ENCODE measurements at regions not wholly inside any gene's neighbourhood (a gene's known extent, or its start where the extent isn't known, plus 50 kb on each side); places are given as distances from the start of the nearest gene placed in this dataset.
A peak's percentile ranks its signal among the peaks of the same experiment; 100 is the strongest.

DNA sequence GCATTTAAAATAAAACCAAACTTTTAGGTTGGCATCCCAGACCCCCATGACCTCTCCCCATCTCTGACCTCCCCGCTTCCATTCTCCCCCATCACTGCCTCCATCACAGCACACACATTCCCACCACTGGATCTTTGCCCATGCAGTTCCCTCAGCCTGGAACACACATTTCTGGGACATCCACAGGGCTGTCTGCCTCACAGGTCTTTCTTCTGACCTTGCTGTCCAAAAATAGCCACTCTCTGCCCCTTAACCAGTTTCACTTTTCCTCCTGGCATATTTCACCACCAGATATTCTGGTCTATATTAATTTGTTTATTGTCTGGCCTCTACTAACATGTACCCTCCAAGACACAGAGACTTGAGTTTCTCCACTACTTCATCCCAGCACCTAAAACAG, 75.2 kb upstream of the PRDM11 start:
- Histone ChIP-seq H3K9me3 (ENCODE audit: insufficient read depth, low read depth, low read length) (no peaks in the 10 kb centered on the region), H3K9ac (ENCODE audit: low read depth, low read length) (no peak overlapping the region), H3K4me1 (ENCODE audit: insufficient read depth, low read length) (no peaks in the 10 kb centered on the region), H3K27ac (ENCODE audit: low read length) (no peak overlapping the region), H3K36me3 (ENCODE audit: insufficient read depth, low read depth, low read length) (no peaks in the 10 kb centered on the region), H3K4me3 (ENCODE audit: low read length) (no peak overlapping the region), H3K27me3 (ENCODE audit: insufficient read depth, low read length) (peaks cover 7% of the 10 kb centered on the region; the same call in 1 of the 2 replicates)

GRCh38 chr11:45073685-45074141, 72.7 kb upstream of the PRDM11 start:
- Histone ChIP-seq H3K4me1 (ENCODE audit: insufficient read depth, low read length) (no peaks in the 10 kb centered on the region), H3K27me3 (ENCODE audit: insufficient read depth, low read length) (peaks cover 7% of the 10 kb centered on the region; the same call in 1 of the 2 replicates), H3K36me3 (ENCODE audit: insufficient read depth, low read depth, low read length) (no peaks in the 10 kb centered on the region), H3K9ac (ENCODE audit: low read depth, low read length) (no peak overlapping the region), H3K4me3 (ENCODE audit: low read length) (no peak overlapping the region), H3K9me3 (ENCODE audit: insufficient read depth, low read depth, low read length) (no peaks in the 10 kb centered on the region), H3K27ac (ENCODE audit: low read length) (no peak overlapping the region)

DNA sequence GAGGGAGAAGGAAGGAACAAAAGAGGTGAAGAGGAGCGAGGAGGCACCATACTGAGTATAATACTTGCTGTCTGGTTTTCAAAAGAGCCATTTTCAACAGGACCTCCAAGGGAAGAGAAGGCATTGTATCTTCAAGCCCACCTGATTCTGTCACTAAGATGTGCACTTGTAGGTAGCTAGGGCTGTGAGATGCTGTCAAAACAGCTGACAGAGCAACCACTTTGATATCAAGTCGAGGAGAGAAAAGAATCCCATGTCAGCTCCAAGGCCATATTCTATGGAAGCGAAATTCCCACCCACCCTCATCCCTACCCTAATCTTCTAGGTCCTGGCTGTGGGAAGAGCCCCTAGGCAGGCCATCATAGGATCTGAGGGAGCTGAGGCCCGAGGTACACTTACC, 70.9 kb upstream of the PRDM11 start:
- H3K4me1 ChIP-seq (ENCODE audit: insufficient read depth, low read length), result no peaks in the 10 kb centered on the region
- no peak overlapping the region for H3K27ac ChIP-seq (ENCODE audit: low read length)
- H3K9me3 ChIP-seq (ENCODE audit: insufficient read depth, low read depth, low read length), result no peaks in the 10 kb centered on the region
- no peaks in the 10 kb centered on the region for H3K36me3 ChIP-seq (ENCODE audit: insufficient read depth, low read depth, low read length)
- H3K9ac ChIP-seq (ENCODE audit: low read depth, low read length), result no peak overlapping the region
- H3K4me3 ChIP-seq (ENCODE audit: low read length), result no peak overlapping the region
- no peaks in the 10 kb centered on the region for H3K27me3 ChIP-seq (ENCODE audit: insufficient read depth, low read length)

GRCh38 chr11:45075952-45076351, 70.5 kb upstream of the PRDM11 start:
- no peaks in the 10 kb centered on the region for H3K4me1 ChIP-seq (ENCODE audit: insufficient read depth, low read length)
- H3K36me3 ChIP-seq (ENCODE audit: insufficient read depth, low read depth, low read length), result no peaks in the 10 kb centered on the region
- H3K27ac ChIP-seq (ENCODE audit: low read length), result no peak overlapping the region
- no peaks in the 10 kb centered on the region for H3K9me3 ChIP-seq (ENCODE audit: insufficient read depth, low read depth, low read length)
- no peak overlapping the region for H3K9ac ChIP-seq (ENCODE audit: low read depth, low read length)
- H3K4me3 ChIP-seq (ENCODE audit: low read length), result no peak overlapping the region
- H3K27me3 ChIP-seq (ENCODE audit: insufficient read depth, low read length), result no peaks in the 10 kb centered on the region

DNA sequence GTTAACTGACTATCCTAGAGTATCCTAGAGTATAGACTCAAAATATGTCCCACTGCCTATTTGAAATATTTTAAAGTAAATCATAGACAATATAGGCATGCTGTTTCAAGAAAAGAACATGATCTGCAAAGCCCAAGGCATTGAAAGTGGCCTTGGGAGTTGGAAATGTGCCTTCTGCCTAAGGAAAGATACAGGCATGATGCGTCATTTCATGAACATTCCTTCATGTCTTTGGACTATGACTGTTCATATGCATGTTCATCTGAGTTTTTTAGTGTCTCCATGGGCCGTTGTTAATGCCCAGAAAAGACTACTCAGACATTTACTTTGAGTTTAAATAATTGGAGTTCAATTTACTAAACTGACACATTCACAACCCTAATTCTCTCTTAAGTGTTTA, 69.7 kb upstream of the PRDM11 start:
- no peak overlapping the region for H3K9ac ChIP-seq (ENCODE audit: low read depth, low read length)
- no peak overlapping the region for H3K27ac ChIP-seq (ENCODE audit: low read length)
- no peaks in the 10 kb centered on the region for H3K9me3 ChIP-seq (ENCODE audit: insufficient read depth, low read depth, low read length)
- no peaks in the 10 kb centered on the region for H3K36me3 ChIP-seq (ENCODE audit: insufficient read depth, low read depth, low read length)
- H3K27me3 ChIP-seq (ENCODE audit: insufficient read depth, low read length), result no peaks in the 10 kb centered on the region
- no peaks in the 10 kb centered on the region for H3K4me1 ChIP-seq (ENCODE audit: insufficient read depth, low read length)
- no peak overlapping the region for H3K4me3 ChIP-seq (ENCODE audit: low read length)

GRCh38 chr11:45078236-45079074, 68.0 kb upstream of the PRDM11 start:
- H3K9me3 ChIP-seq (ENCODE audit: insufficient read depth, low read depth, low read length), result no peaks in the 10 kb centered on the region
- no peaks in the 10 kb centered on the region for H3K27me3 ChIP-seq (ENCODE audit: insufficient read depth, low read length)
- H3K9ac ChIP-seq (ENCODE audit: low read depth, low read length), result no peak overlapping the region
- no peak overlapping the region for H3K27ac ChIP-seq (ENCODE audit: low read length)
- H3K4me1 ChIP-seq (ENCODE audit: insufficient read depth, low read length), result peaks cover 9% of the 10 kb centered on the region; the same call in 1 of the 2 replicates
- no peak overlapping the region for H3K4me3 ChIP-seq (ENCODE audit: low read length)
- no peaks in the 10 kb centered on the region for H3K36me3 ChIP-seq (ENCODE audit: insufficient read depth, low read depth, low read length)

DNA sequence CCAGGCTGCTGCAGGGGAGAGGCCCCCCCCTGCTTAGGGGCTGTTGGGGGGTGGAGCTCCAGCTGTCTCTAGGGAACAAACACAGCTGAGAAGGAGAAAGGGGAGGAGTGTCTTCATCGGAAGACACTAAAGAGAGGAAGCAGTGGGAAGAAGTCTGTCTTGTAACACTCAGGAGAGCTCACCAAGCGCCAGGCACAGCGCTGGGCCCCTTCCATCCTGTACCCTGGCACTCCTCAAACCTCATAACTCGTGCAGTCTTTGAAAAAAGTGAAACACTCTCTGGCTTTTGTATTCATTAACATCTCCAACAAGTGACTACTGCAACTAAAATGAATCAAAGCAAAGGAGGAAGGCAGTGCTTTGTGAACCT, 67.4 kb upstream of the PRDM11 start:
- H3K4me1 ChIP-seq (ENCODE audit: insufficient read depth, low read length), result peaks cover 11% of the 10 kb centered on the region; the same call in 1 of the 2 replicates
- no peaks in the 10 kb centered on the region for H3K9me3 ChIP-seq (ENCODE audit: insufficient read depth, low read depth, low read length)
- H3K27ac ChIP-seq (ENCODE audit: low read length), result no peak overlapping the region
- no peaks in the 10 kb centered on the region for H3K36me3 ChIP-seq (ENCODE audit: insufficient read depth, low read depth, low read length)
- H3K9ac ChIP-seq (ENCODE audit: low read depth, low read length), result no peak overlapping the region
- no peak overlapping the region for H3K4me3 ChIP-seq (ENCODE audit: low read length)
- no peaks in the 10 kb centered on the region for H3K27me3 ChIP-seq (ENCODE audit: insufficient read depth, low read length)

GRCh38 chr11:45079567-45079942, 66.9 kb upstream of the PRDM11 start:
- Histone ChIP-seq H3K4me1 (ENCODE audit: insufficient read depth, low read length) (peaks cover 13% of the 10 kb centered on the region; the same call in 1 of the 2 replicates), H3K27ac (ENCODE audit: low read length) (no peak overlapping the region), H3K27me3 (ENCODE audit: insufficient read depth, low read length) (no peaks in the 10 kb centered on the region), H3K9me3 (ENCODE audit: insufficient read depth, low read depth, low read length) (no peaks in the 10 kb centered on the region), H3K9ac (ENCODE audit: low read depth, low read length) (no peak overlapping the region), H3K36me3 (ENCODE audit: insufficient read depth, low read depth, low read length) (no peaks in the 10 kb centered on the region), H3K4me3 (ENCODE audit: low read length) (no peak overlapping the region)

GRCh38 chr11:45079943-45080719, 66.3 kb upstream of the PRDM11 start:
- Histone ChIP-seq H3K9ac (ENCODE audit: low read depth, low read length) (no peak overlapping the region), H3K27me3 (ENCODE audit: insufficient read depth, low read length) (no peaks in the 10 kb centered on the region), H3K36me3 (ENCODE audit: insufficient read depth, low read depth, low read length) (no peaks in the 10 kb centered on the region), H3K4me1 (ENCODE audit: insufficient read depth, low read length) (peaks cover 13% of the 10 kb centered on the region; the same call in 1 of the 2 replicates), H3K27ac (ENCODE audit: low read length) (no peak overlapping the region), H3K9me3 (ENCODE audit: insufficient read depth, low read depth, low read length) (no peaks in the 10 kb centered on the region), H3K4me3 (ENCODE audit: low read length) (no peak overlapping the region)

- Histone ChIP-seq H3K4me3 (ENCODE audit: low read length) (peak overlapping the region; percentile 9), H3K9ac (ENCODE audit: low read depth, low read length) (no peak overlapping the region), H3K36me3 (ENCODE audit: insufficient read depth, low read depth, low read length) (no peaks in the 10 kb centered on the region), H3K27ac (ENCODE audit: low read length) (peak overlapping the region; percentile 62), H3K4me1 (ENCODE audit: insufficient read depth, low read length) (peaks cover 26% of the 10 kb centered on the region), H3K27me3 (ENCODE audit: insufficient read depth, low read length) (no peaks in the 10 kb centered on the region), H3K9me3 (ENCODE audit: insufficient read depth, low read depth, low read length) (no peaks in the 10 kb centered on the region)
Observed at GRCh38 chr11:45082744-45083543, 63.5 kb upstream of the PRDM11 start.

DNA sequence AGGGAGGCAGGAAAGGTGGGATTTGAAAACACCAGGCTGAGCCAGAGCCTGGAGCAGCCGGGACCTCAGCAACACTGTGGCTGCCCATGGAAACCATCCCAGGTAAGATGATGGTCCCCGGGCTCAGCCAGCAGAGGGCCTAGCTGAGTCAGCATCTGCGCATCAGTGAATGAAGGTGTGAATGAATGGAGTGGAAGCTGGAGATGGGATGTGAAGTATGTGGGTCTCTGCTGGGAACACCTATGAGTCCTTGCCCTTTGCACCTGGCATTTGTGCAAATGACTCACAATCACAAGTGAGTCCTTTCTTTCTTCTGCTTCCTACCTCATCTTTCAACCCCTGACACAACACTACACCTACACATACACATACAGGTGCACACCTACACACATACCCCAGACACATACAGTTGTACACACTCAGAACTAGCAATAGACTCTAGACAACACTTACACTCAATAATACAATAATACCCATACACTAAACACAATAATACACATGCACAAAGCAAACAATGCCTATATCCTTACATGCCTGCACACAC, 62.8 kb upstream of the PRDM11 start:
- Histone ChIP-seq H3K27ac (ENCODE audit: low read length) (peak overlapping the region; percentile 62), H3K9me3 (ENCODE audit: insufficient read depth, low read depth, low read length) (no peaks in the 10 kb centered on the region), H3K9ac (ENCODE audit: low read depth, low read length) (no peak overlapping the region), H3K36me3 (ENCODE audit: insufficient read depth, low read depth, low read length) (no peaks in the 10 kb centered on the region), H3K4me1 (ENCODE audit: insufficient read depth, low read length) (peaks cover 26% of the 10 kb centered on the region), H3K27me3 (ENCODE audit: insufficient read depth, low read length) (no peaks in the 10 kb centered on the region), H3K4me3 (ENCODE audit: low read length) (peak overlapping the region; percentile 9; the same call in 1 of the 2 replicates)

Measured in iPS-20b (cell line).